ENCODE measurements at regions not wholly inside any gene's neighbourhood (a gene's known extent, or its start where the extent isn't known, plus 50 kb on each side); places are given as distances from the start of the nearest gene placed in this dataset.
"Not testable (repeated sequence)": the region's sequence is repeated elsewhere in the genome, so short reads cannot be mapped to it uniquely, and the experiment has no call there.

- no peaks in the 10 kb centered on the region for H3K36me3 ChIP-seq (replicated peaks; ENCODE audit: low read depth, low read length)
- no peak overlapping the region for H3K4me2 ChIP-seq (ENCODE audit: low read length)
- no peak overlapping the region for H3K4me3 ChIP-seq (ENCODE audit: low read length)
- H3K27ac ChIP-seq (ENCODE audit: low read length) = no peak overlapping the region
- TF ChIP-seq EZH2phosphoT487 (IDR thresholded peaks at IDR 0.05; ENCODE audit: low read depth) = no peak
- no peaks in the 10 kb centered on the region for H4K20me1 ChIP-seq (ENCODE audit: insufficient read depth, low read length)
- H3K79me2 ChIP-seq (ENCODE audit: low read length) = no peaks in the 10 kb centered on the region
- H3K9me3 ChIP-seq (ENCODE audit: insufficient read depth, low read length) = no peaks in the 10 kb centered on the region
- H3K9ac ChIP-seq (ENCODE audit: low read length) = no peak overlapping the region
- H3K27me3 ChIP-seq (ENCODE audit: low read depth, low read length) = no peaks in the 10 kb centered on the region
- no peaks in the 10 kb centered on the region for H3K4me1 ChIP-seq (ENCODE audit: low read length)
- no peak overlapping the region for H2AFZ ChIP-seq (ENCODE audit: low read depth, low read length)
Observed at GRCh38 chr12:41652981-41653380, 464.9 kb downstream of the PDZRN4 start.

DNA sequence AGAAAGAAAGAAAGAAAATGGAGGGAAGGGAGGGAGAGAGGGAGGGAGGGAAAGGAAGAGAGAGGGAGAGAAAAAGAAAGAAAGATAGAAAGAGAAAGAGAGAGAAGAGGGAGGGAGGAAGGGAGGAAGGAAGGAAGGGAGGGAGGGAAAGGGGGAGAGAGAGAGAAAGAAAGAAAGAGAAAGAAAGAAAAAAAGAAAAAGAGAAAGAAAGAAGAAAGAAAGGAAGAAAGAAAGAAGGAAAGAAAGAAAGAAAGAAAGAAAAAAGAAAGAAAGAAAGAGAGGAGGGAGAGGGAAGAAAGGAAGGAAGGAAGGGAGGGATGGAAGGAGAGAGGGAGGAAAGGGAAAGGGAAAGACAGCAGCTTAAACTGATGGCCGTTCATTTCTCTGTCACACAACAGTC is 457.5 kb downstream of the PDZRN4 start:
- H3K27me3 ChIP-seq (ENCODE audit: low read depth, low read length) = no peaks in the 10 kb centered on the region
- no peak overlapping the region for H3K4me3 ChIP-seq (ENCODE audit: low read length)
- TF ChIP-seq, protein P1, sequence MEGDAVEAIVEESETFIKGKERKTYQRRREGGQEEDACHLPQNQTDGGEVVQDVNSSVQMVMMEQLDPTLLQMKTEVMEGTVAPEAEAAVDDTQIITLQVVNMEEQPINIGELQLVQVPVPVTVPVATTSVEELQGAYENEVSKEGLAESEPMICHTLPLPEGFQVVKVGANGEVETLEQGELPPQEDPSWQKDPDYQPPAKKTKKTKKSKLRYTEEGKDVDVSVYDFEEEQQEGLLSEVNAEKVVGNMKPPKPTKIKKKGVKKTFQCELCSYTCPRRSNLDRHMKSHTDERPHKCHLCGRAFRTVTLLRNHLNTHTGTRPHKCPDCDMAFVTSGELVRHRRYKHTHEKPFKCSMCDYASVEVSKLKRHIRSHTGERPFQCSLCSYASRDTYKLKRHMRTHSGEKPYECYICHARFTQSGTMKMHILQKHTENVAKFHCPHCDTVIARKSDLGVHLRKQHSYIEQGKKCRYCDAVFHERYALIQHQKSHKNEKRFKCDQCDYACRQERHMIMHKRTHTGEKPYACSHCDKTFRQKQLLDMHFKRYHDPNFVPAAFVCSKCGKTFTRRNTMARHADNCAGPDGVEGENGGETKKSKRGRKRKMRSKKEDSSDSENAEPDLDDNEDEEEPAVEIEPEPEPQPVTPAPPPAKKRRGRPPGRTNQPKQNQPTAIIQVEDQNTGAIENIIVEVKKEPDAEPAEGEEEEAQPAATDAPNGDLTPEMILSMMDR (IDR thresholded peaks at IDR 0.05; ENCODE audit: low read depth, low read length) = no peak
- no peak for TF ChIP-seq EZH2phosphoT487 (IDR thresholded peaks at IDR 0.05; ENCODE audit: low read depth)
- H4K20me1 ChIP-seq (ENCODE audit: insufficient read depth, low read length) = no peaks in the 10 kb centered on the region
- no peak overlapping the region for H3K4me2 ChIP-seq (ENCODE audit: low read length)
- H3K4me1 ChIP-seq (ENCODE audit: low read length) = no peaks in the 10 kb centered on the region
- no peak overlapping the region for H2AFZ ChIP-seq (ENCODE audit: low read depth, low read length)
- H3K27ac ChIP-seq (ENCODE audit: low read length) = no peak overlapping the region
- no peaks in the 10 kb centered on the region for H3K36me3 ChIP-seq (replicated peaks; ENCODE audit: low read depth, low read length)
- H3K79me2 ChIP-seq (ENCODE audit: low read length) = no peaks in the 10 kb centered on the region
- H3K9me3 ChIP-seq (ENCODE audit: insufficient read depth, low read length) = no peaks in the 10 kb centered on the region
- no peak overlapping the region for H3K9ac ChIP-seq (ENCODE audit: low read length)

GRCh38 chr12:41642808-41643207 is 454.7 kb downstream of the PDZRN4 start:
- not testable (repeated sequence) for H2AFZ ChIP-seq (ENCODE audit: low read depth, low read length); H3K4me1 ChIP-seq (ENCODE audit: low read length); H3K79me2 ChIP-seq (ENCODE audit: low read length); H3K27ac ChIP-seq (ENCODE audit: low read length); H3K27me3 ChIP-seq (ENCODE audit: low read depth, low read length); H3K36me3 ChIP-seq (replicated peaks; ENCODE audit: low read depth, low read length); H3K9ac ChIP-seq (ENCODE audit: low read length); H3K4me3 ChIP-seq (ENCODE audit: low read length); H3K9me3 ChIP-seq (ENCODE audit: insufficient read depth, low read length); H3K4me2 ChIP-seq (ENCODE audit: low read length); H4K20me1 ChIP-seq (ENCODE audit: insufficient read depth, low read length)

DNA sequence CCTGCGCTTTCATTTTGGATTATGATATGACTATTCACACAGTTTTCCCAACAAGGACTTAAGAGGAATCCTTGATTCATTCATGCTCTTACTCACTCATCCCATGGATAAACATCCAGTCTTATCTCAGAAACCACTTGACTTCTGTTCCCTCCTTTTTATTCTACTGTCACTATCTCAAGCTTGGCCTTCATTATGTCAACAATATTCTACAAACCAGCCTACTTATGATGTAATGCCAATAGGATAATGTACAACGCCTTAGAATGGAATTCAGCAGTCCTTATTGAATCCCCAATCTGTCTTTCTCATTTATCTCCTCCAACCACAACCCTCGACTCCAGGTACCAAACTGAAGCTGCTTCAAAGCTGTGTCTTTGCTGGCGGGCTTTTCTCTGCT is 448.5 kb downstream of the PDZRN4 start:
- TF ChIP-seq EZH2phosphoT487 (IDR thresholded peaks at IDR 0.05; ENCODE audit: low read depth) = no peak
- TF ChIP-seq, protein P1 (IDR thresholded peaks at IDR 0.05; ENCODE audit: low read depth, low read length) = no peak
- Histone ChIP-seq H3K4me2 (ENCODE audit: low read length) (no peak overlapping the region), H3K36me3 (replicated peaks; ENCODE audit: low read depth, low read length) (no peaks in the 10 kb centered on the region), H3K4me1 (ENCODE audit: low read length) (no peaks in the 10 kb centered on the region), H2AFZ (ENCODE audit: low read depth, low read length) (no peak overlapping the region), H3K27ac (ENCODE audit: low read length) (no peak overlapping the region), H3K79me2 (ENCODE audit: low read length) (no peaks in the 10 kb centered on the region), H3K9me3 (ENCODE audit: insufficient read depth, low read length) (no peaks in the 10 kb centered on the region), H3K9ac (ENCODE audit: low read length) (no peak overlapping the region), H3K27me3 (ENCODE audit: low read depth, low read length) (no peaks in the 10 kb centered on the region), H4K20me1 (ENCODE audit: insufficient read depth, low read length) (no peaks in the 10 kb centered on the region), H3K4me3 (ENCODE audit: low read length) (no peak overlapping the region)

GRCh38 chr12:41635626-41636364 is 447.7 kb downstream of the PDZRN4 start:
- Histone ChIP-seq H3K27me3 (ENCODE audit: low read depth, low read length) (no peaks in the 10 kb centered on the region), H3K4me1 (ENCODE audit: low read length) (no peaks in the 10 kb centered on the region), H3K4me2 (ENCODE audit: low read length) (no peak overlapping the region), H3K9ac (ENCODE audit: low read length) (no peak overlapping the region), H3K36me3 (replicated peaks; ENCODE audit: low read depth, low read length) (no peaks in the 10 kb centered on the region), H3K9me3 (ENCODE audit: insufficient read depth, low read length) (no peaks in the 10 kb centered on the region), H4K20me1 (ENCODE audit: insufficient read depth, low read length) (no peaks in the 10 kb centered on the region), H3K4me3 (ENCODE audit: low read length) (no peak overlapping the region), H3K27ac (ENCODE audit: low read length) (no peak overlapping the region), H2AFZ (ENCODE audit: low read depth, low read length) (no peak overlapping the region), H3K79me2 (ENCODE audit: low read length) (no peaks in the 10 kb centered on the region)
- TF ChIP-seq, protein P1 (IDR thresholded peaks at IDR 0.05; ENCODE audit: low read depth, low read length) = no peak
- TF ChIP-seq EZH2phosphoT487 (IDR thresholded peaks at IDR 0.05; ENCODE audit: low read depth) = no peak
